ENCODE measurements at regions not wholly inside any gene's neighbourhood (a gene's known extent, or its start where the extent isn't known, plus 50 kb on each side); places are given as distances from the start of the nearest gene placed in this dataset.

DNA sequence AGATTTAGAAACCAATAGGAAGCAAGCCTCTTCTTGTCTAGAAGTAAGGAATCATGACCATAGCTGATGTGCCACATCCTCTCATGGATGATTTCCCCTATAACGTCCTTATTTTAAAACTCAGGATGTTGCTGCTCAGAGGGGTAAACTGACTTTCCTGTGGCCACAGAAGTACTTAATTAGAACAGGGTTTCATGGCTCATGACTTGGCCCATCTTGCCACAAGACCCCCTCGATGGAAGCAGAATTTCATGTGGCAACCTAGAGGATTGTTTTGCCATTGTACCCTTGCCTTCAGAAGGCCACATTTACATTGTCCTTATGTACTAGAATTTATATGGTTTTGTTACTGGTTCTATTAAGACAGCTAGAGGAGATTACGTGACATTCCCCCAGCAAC is 173.5 kb upstream of the PELI2 start:
- TF ChIP-seq POLR2AphosphoS5 (IDR thresholded peaks at IDR 0.05) (no peak), EP300 (IDR thresholded peaks at IDR 0.05) (no peak)
